ENCODE measurements at regions not wholly inside any gene's neighbourhood (a gene's known extent, or its start where the extent isn't known, plus 50 kb on each side); places are given as distances from the start of the nearest gene placed in this dataset.

- in situ Hi-C loops (cut with MboI) = no loop called here
- no peak overlapping the region for H3K4me2 ChIP-seq (ENCODE audit: insufficient read depth, low read length)
- no TSS peak for BruUV-seq (replicated peaks)
- CTCF ChIA-PET (ENCODE audit: low intra/inter-chr PET ratio) = no interaction called here
- no peak for DNase-seq (ENCODE audit: extremely low read depth in 1 of 4, low spot score in 3 of 4)
- no peaks in the 10 kb centered on the region for H3K9me3 ChIP-seq (replicated peaks; ENCODE audit: control insufficient read depth, insufficient read depth, low read depth, low read length)
- 0% methylated on average over 4 of the region's 4 CpGs for WGBS (ENCODE audit: insufficient coverage, low coverage, missing lambda C conversion rate)
- no peak for ATAC-seq
- no peaks in the 10 kb centered on the region for H3K79me2 ChIP-seq (ENCODE audit: control insufficient read depth, insufficient read depth, low read length)
- H3K9me1 ChIP-seq (ENCODE audit: control insufficient read depth, insufficient read depth, low read length) = no peaks in the 10 kb centered on the region
- no peak for TF ChIP-seq ZNF24 (IDR thresholded peaks at IDR 0.05)
- no peak for TF ChIP-seq TARDBP (IDR thresholded peaks at IDR 0.05)
- TF ChIP-seq CBX3 (IDR thresholded peaks at IDR 0.05; ENCODE audit: borderline replicate concordance in 1 of 2, low read length in 2 of 2) = no peak
- no peak overlapping the region for H2AFZ ChIP-seq (ENCODE audit: low read depth, low read length)
- FAIRE-seq = no peak
- no peaks in the 10 kb centered on the region for H3K36me3 ChIP-seq (ENCODE audit: control insufficient read depth, insufficient read depth, low read length)
- POLR2A ChIA-PET = interaction anchor here (0.6 kb wide), 1 partner anchor 37 kb away, joined by 3 read pairs; no protein-coding TSS in a partner anchor
- H4K20me1 ChIP-seq (replicated peaks; ENCODE audit: control insufficient read depth, insufficient read depth, low read length) = no peaks in the 10 kb centered on the region; the same call in 1 of the 2 replicates
- H3K27me3 ChIP-seq (ENCODE audit: control insufficient read depth in 2 of 2, insufficient read depth in 2 of 2, low read length in 2 of 2) = peaks cover 30 to 36% of the 10 kb centered on the region in 2 experiments; a peak in 4 of 5 replicates
- intact Hi-C loops (cut with micrococcal nuclease) = no loop called here
- H3K9ac ChIP-seq (ENCODE audit: insufficient read depth in 1 of 2, low read depth in 2 of 2, low read length in 2 of 2) = no peak overlapping the region
- no peak overlapping the region for H3K4me3 ChIP-seq
- no peaks in the 10 kb centered on the region for H3K4me1 ChIP-seq (replicated peaks in 1 of 2; ENCODE audit: control insufficient read depth in 2 of 2, insufficient read depth in 2 of 2, low read length in 2 of 2)
- H3K27ac ChIP-seq (ENCODE audit: extremely low read depth, low read depth, low read length) = no peak overlapping the region
Observed at GRCh38 chr1:87170931-87171598, 157.6 kb upstream of the LMO4 start.

DNA sequence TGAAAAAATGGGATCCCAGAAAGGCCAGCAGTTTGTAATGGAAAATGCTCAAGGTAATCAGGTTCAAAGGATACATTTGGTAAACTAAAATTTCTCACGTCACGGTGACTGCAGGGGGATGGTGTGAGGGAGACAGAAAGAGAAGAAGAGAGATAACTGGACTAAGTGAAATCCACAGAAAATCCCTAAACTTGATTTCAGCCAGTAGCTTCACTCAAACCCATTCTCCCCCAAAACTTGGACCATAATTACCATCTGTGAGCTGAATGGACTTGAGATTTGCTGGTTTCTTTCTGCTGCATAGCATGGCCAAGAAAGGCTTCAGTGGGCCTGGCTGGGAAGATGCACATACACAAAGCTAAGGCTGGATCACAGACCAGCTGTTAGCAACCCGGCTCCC lies 155.4 kb upstream of the LMO4 start:
- no peaks in the 10 kb centered on the region for H3K9me1 ChIP-seq (ENCODE audit: control insufficient read depth, insufficient read depth, low read length)
- H3K9ac ChIP-seq (ENCODE audit: insufficient read depth in 1 of 2, low read depth in 2 of 2, low read length in 2 of 2) = no peak overlapping the region
- H3K79me2 ChIP-seq (ENCODE audit: control insufficient read depth, insufficient read depth, low read length) = no peaks in the 10 kb centered on the region
- no peaks in the 10 kb centered on the region for H3K36me3 ChIP-seq (ENCODE audit: control insufficient read depth, insufficient read depth, low read length)
- no peak overlapping the region for H3K4me3 ChIP-seq
- peaks cover 27% of the 10 kb centered on the region in 2 experiments for H3K27me3 ChIP-seq (ENCODE audit: control insufficient read depth in 2 of 2, insufficient read depth in 2 of 2, low read length in 2 of 2)
- no peak for DNase-seq (ENCODE audit: extremely low read depth in 1 of 4, low spot score in 3 of 4)
- CTCF ChIA-PET (ENCODE audit: low intra/inter-chr PET ratio) = no interaction called here
- no peaks in the 10 kb centered on the region; the same call in 1 of the 2 replicates for H4K20me1 ChIP-seq (replicated peaks; ENCODE audit: control insufficient read depth, insufficient read depth, low read length)
- in situ Hi-C loops (cut with MboI) (no loop called here), intact Hi-C loops (cut with micrococcal nuclease) (no loop called here)
- ATAC-seq = no peak
- H2AFZ ChIP-seq (ENCODE audit: low read depth, low read length) = no peak overlapping the region
- H3K4me2 ChIP-seq (ENCODE audit: insufficient read depth, low read length) = no peak overlapping the region
- H3K9me3 ChIP-seq (replicated peaks; ENCODE audit: control insufficient read depth, insufficient read depth, low read depth, low read length) = no peaks in the 10 kb centered on the region
- H3K27ac ChIP-seq (ENCODE audit: extremely low read depth, low read depth, low read length) = no peak overlapping the region
- FAIRE-seq = no peak
- WGBS (ENCODE audit: insufficient coverage, low coverage, missing lambda C conversion rate) = 3% methylated on average over 3 of the region's 3 CpGs
- H3K4me1 ChIP-seq (replicated peaks in 1 of 2; ENCODE audit: control insufficient read depth in 2 of 2, insufficient read depth in 2 of 2, low read length in 2 of 2) = no peaks in the 10 kb centered on the region
- POLR2A ChIA-PET = interaction anchor here (0.6 to 1.8 kb wide), 7 partner anchors 9 to 1742 kb away, joined by 3 to 5 read pairs (median 4); no protein-coding TSS in a partner anchor
- BruUV-seq (replicated peaks) = no TSS peak
- TF ChIP-seq HBP1 (CRISPR knock-in tag; IDR thresholded peaks at IDR 0.05) = no peak
- TF ChIP-seq, protein P1, sequence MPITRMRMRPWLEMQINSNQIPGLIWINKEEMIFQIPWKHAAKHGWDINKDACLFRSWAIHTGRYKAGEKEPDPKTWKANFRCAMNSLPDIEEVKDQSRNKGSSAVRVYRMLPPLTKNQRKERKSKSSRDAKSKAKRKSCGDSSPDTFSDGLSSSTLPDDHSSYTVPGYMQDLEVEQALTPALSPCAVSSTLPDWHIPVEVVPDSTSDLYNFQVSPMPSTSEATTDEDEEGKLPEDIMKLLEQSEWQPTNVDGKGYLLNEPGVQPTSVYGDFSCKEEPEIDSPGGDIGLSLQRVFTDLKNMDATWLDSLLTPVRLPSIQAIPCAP (CRISPR knock-in tag; IDR thresholded peaks at IDR 0.05; ENCODE audit: borderline replicate concordance) = no peak
- TF ChIP-seq GABPA (tag; conservative IDR thresholded peaks at IDR 0.05; ENCODE audit: low read depth) = no peak
- TF ChIP-seq POLR2AphosphoS5 (IDR thresholded peaks at IDR 0.05; ENCODE audit: control insufficient read depth, insufficient read depth, low read depth, low read length) = no peak
- no peak for TF ChIP-seq SREBF2 (CRISPR knock-in tag; IDR thresholded peaks at IDR 0.05)
- TF ChIP-seq, protein P2, sequence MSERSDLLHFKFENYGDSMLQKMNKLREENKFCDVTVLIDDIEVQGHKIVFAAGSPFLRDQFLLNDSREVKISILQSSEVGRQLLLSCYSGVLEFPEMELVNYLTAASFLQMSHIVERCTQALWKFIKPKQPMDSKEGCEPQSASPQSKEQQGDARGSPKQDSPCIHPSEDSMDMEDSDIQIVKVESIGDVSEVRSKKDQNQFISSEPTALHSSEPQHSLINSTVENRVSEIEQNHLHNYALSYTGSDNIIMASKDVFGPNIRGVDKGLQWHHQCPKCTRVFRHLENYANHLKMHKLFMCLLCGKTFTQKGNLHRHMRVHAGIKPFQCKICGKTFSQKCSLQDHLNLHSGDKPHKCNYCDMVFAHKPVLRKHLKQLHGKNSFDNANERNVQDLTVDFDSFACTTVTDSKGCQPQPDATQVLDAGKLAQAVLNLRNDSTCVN (CRISPR knock-in tag; IDR thresholded peaks at IDR 0.05) = no peak
- TF ChIP-seq MTA3 (IDR thresholded peaks at IDR 0.05; ENCODE audit: borderline replicate concordance) = no peak
- TF ChIP-seq SUPT5H (IDR thresholded peaks at IDR 0.05) = no peak
- no peak for TF ChIP-seq ZC3H4 (CRISPR knock-in tag; IDR thresholded peaks at IDR 0.05; ENCODE audit: borderline replicate concordance)
- no peak for TF ChIP-seq ZNF146 (CRISPR knock-in tag; IDR thresholded peaks at IDR 0.05; ENCODE audit: unreplicated experiment)
- no peak for TF ChIP-seq SNIP1 (IDR thresholded peaks at IDR 0.05; ENCODE audit: low read depth)
